Left ventricle myocardium inferior (tissue), 1 donor: ENCODE measurements at regions not wholly inside any gene's neighbourhood (a gene's known extent, or its start where the extent isn't known, plus 50 kb on each side); places are given as distances from the start of the nearest gene placed in this dataset.
A peak's percentile ranks its signal among the peaks of the same experiment; 100 is the strongest.

Source experiments
- DNase-seq: peaks from one replicate; pipeline ENCODE4 v3.0.0-alpha.2; 2020
- H3K27ac ChIP-seq: fragments of 200-600 bp; replicated peaks from 2 replicates; pipeline ENCODE4 v1.8.0; 2021
- H3K27me3 ChIP-seq: fragments of 200-600 bp; 2 replicates; pipeline ENCODE4 v1.8.0; 2021; ENCODE audit warnings: low read depth
- H3K36me3 ChIP-seq: fragments of 200-600 bp; 2 replicates; pipeline ENCODE4 v1.8.0; 2021
- H3K4me1 ChIP-seq: fragments of 200-600 bp; 2 replicates; pipeline ENCODE4 v1.8.0; 2021
- H3K4me3 ChIP-seq: fragments of 200-600 bp; 2 replicates; pipeline ENCODE4 v1.8.0; 2021; ENCODE audit warnings: mild to moderate bottlenecking, moderate library complexity
- H3K9me3 ChIP-seq: fragments of 200-600 bp; replicated peaks from 2 replicates; pipeline ENCODE4 v1.8.0; 2021
- intact Hi-C: fragments of 100-400 bp; cut with micrococcal nuclease; formaldehyde crosslinking; loops from one replicate; pipeline ENCODE4 v1.11.0; 2022
- TF ChIP-seq, protein P1 (sequence below): fragments of 200-600 bp; IDR thresholded peaks from 2 replicates; pipeline ENCODE4 v1.8.0; 2021; ENCODE audit warnings: antibody characterized with exemption, mild to moderate bottlenecking, borderline replicate concordance
- donor health status: DM: no; HTN: yes; CAD: no; lungs with severe emphysema.

DNA sequence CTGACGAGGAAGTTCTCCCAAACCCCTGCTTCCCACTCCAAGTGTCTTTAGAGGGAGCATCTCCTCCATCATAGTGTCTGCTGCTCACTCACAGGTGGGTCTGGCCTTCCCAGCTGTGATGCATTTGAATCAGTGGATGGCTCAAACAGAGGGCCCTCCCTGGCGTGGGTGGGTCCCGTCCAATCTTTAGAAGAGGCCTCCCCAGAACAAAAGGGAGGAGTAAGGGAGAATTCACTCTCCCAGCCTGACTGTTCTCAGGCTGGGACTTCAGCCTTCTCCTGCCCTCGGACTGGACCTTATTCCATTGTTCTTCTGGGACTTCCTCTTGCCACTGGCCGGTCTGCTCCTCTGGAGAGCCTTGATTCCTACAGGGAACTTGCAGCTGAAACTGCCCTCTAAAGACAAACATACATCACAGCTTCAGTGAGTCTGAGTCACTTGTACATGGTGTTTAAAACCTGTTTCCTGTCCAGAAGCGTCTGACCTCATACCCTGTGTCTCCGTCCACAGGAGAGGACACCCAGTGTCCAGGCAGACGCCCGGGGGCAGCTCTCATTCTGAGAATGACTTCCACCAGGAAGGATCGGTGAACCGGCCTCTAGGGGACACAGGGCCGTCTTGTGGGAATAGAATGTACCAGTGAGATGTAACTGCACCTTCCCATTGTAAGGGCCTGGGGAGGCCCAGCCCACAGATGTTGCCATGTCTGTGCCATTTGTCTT is 234.7 kb downstream of the BRD1 start:
- TF ChIP-seq, protein P1, sequence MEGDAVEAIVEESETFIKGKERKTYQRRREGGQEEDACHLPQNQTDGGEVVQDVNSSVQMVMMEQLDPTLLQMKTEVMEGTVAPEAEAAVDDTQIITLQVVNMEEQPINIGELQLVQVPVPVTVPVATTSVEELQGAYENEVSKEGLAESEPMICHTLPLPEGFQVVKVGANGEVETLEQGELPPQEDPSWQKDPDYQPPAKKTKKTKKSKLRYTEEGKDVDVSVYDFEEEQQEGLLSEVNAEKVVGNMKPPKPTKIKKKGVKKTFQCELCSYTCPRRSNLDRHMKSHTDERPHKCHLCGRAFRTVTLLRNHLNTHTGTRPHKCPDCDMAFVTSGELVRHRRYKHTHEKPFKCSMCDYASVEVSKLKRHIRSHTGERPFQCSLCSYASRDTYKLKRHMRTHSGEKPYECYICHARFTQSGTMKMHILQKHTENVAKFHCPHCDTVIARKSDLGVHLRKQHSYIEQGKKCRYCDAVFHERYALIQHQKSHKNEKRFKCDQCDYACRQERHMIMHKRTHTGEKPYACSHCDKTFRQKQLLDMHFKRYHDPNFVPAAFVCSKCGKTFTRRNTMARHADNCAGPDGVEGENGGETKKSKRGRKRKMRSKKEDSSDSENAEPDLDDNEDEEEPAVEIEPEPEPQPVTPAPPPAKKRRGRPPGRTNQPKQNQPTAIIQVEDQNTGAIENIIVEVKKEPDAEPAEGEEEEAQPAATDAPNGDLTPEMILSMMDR, result no peak
- Histone ChIP-seq H3K36me3 (no peaks in the 10 kb centered on the region), H3K27me3 (peaks cover 7% of the 10 kb centered on the region), H3K27ac (peak overlapping the region; percentile 61), H3K4me1 (peaks cover 14% of the 10 kb centered on the region), H3K4me3 (no peak overlapping the region), H3K9me3 (peaks cover 13% of the 10 kb centered on the region)
- no peak for DNase-seq
- intact Hi-C loops, result no loop called here

DNA sequence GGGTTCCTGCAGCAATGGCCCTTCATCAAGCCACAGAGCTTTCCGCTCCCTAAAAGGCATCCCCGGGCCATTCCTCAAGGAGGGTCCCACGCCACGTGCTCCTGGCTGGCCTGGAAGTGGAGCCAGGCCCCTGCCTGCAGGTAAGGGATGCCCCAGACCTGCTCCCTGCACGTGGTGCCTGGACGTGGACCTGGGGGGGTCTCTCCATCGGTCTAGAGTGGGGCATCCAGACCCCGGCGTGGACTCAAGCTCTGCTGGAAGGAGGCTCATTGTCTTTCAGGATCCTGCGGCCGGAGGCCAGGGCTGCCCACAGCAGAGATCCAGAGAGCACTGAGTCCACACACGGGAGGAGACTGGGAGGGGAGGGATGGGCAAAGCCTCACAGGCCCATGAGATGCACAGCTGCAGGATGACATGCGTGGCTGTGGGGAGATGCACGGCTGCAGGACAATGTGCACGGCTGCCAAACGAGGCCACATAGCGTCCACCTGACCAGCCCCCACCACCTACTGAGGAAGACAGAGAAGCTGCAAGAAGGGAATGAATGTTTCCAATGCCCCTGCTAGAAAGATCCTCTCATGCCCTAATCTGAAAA is 236.7 kb downstream of the BRD1 start:
- H3K9me3 ChIP-seq, result peaks cover 13% of the 10 kb centered on the region
- intact Hi-C loops, result no loop called here
- H3K4me3 ChIP-seq, result no peak overlapping the region
- H3K36me3 ChIP-seq, result no peaks in the 10 kb centered on the region
- no peak for DNase-seq
- peaks cover 14% of the 10 kb centered on the region for H3K4me1 ChIP-seq
- H3K27me3 ChIP-seq, result peaks cover 7% of the 10 kb centered on the region
- TF ChIP-seq, protein P1, result no peak
- H3K27ac ChIP-seq, result no peak overlapping the region

DNA sequence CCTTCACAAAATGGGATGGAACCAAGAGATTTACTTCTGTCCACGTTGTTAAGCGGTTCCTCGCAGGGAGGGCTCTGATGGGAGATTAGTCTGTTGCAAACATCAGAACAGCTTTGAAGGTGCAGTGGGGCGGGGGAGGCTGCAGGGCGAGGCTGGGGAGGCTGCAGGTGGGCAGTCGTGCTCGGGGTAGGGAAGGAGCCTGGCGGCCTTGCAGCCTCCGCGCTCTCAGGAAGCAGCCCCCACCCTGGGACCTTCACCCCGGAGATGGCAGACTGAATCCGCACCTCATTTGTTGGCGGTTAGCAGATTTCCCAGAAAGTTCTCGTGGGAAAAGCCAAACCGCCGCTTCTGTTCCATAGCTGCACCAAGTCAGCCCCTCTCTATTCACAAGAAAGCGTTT is 237.3 kb downstream of the BRD1 start:
- TF ChIP-seq, protein P1, result no peak
- peaks cover 13% of the 10 kb centered on the region for H3K9me3 ChIP-seq
- DNase-seq, result no peak
- no peaks in the 10 kb centered on the region for H3K36me3 ChIP-seq
- peaks cover 7% of the 10 kb centered on the region for H3K27me3 ChIP-seq
- no peak overlapping the region for H3K4me3 ChIP-seq
- no peak overlapping the region for H3K27ac ChIP-seq
- H3K4me1 ChIP-seq, result peaks cover 14% of the 10 kb centered on the region
- intact Hi-C loops, result no loop called here

DNA sequence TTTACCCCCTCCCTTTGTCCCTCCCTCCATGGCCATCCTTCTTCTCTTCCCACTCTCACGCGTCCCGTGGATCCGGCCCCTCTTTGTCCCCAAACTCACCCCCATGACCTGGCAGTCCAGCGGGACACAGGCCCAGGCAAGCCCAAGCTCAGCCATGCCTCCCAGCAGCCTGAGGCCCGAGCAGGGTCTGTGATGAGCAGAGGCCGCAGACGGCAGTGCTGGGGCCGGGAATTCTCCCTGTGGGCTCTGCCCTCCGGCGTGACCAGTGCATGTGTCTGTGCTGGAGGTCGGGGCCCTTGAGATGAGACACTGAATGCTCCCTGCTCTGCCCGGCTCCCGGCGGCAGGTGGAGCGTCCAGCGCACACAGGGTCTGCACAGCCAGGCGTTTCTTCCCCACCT is 237.9 kb downstream of the BRD1 start:
- H3K4me3 ChIP-seq, result no peak overlapping the region
- DNase-seq, result no peak
- intact Hi-C loops, result no loop called here
- no peaks in the 10 kb centered on the region for H3K36me3 ChIP-seq
- peaks cover 14% of the 10 kb centered on the region for H3K4me1 ChIP-seq
- peaks cover 7% of the 10 kb centered on the region for H3K27me3 ChIP-seq
- TF ChIP-seq, protein P1, result no peak
- H3K9me3 ChIP-seq, result peaks cover 8% of the 10 kb centered on the region
- H3K27ac ChIP-seq, result no peak overlapping the region

DNA sequence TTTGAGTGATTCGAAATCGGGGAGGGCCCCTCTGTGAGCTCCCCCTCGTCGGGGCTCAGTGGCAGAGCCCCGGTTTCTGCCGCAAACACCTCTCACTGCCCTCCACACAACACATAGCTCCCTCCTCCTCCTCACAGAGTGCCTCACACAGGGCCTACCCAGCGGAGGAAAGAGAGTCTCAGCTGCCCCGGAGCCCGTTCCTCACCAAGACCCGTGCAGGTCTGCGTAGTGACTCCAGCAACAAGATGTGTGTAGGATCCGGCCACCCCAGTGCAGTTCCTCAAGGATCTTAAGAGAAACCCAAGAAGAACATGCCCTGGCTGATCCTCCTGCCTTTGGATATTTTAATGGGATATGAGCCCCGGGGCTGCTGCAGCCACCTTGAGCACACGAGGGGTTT is 238.4 kb downstream of the BRD1 start:
- Histone ChIP-seq H3K27me3 (peaks cover 7% of the 10 kb centered on the region), H3K4me3 (no peak overlapping the region), H3K9me3 (peaks cover 3% of the 10 kb centered on the region), H3K36me3 (no peaks in the 10 kb centered on the region), H3K4me1 (peaks cover 14% of the 10 kb centered on the region), H3K27ac (no peak overlapping the region)
- no peak for DNase-seq
- intact Hi-C loops, result no loop called here
- TF ChIP-seq, protein P1, result no peak
